C4-2B (cell line): ENCODE measurements at regions not wholly inside any gene's neighbourhood (a gene's known extent, or its start where the extent isn't known, plus 50 kb on each side); places are given as distances from the start of the nearest gene placed in this dataset.

Source experiments
- ZFX ChIP-seq: fragments of 450-650 bp; IDR thresholded peaks from 2 replicates; pipeline ENCODE4 v1.6.1; 2017
- TF ChIP-seq, protein P1 (sequence below): fragments of 450-650 bp; conservative IDR thresholded peaks from 2 replicates; pipeline ENCODE4 v1.5.1; 2017; ENCODE audit warnings: mild to moderate bottlenecking

DNA sequence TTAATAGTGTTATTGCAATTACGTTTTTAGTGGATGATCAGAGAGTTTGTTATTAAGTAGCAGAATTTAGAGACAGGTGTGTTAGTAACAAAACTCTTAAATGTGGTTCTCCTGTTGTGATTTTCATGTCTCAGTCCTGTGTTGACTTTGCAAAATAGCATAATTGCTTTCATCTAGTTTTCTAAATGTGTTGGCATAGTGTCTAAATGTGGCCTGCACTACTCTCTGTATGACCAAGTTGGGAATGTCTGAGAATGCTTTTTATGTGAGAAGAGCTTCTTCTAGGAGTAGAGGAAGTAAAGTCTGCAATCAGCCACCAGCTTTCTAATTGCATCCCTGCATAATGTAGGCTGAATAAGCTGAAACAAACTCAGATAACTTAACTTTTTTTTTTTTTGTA, 158.6 kb upstream of the FAT1 start:
- TF ChIP-seq, protein P1, sequence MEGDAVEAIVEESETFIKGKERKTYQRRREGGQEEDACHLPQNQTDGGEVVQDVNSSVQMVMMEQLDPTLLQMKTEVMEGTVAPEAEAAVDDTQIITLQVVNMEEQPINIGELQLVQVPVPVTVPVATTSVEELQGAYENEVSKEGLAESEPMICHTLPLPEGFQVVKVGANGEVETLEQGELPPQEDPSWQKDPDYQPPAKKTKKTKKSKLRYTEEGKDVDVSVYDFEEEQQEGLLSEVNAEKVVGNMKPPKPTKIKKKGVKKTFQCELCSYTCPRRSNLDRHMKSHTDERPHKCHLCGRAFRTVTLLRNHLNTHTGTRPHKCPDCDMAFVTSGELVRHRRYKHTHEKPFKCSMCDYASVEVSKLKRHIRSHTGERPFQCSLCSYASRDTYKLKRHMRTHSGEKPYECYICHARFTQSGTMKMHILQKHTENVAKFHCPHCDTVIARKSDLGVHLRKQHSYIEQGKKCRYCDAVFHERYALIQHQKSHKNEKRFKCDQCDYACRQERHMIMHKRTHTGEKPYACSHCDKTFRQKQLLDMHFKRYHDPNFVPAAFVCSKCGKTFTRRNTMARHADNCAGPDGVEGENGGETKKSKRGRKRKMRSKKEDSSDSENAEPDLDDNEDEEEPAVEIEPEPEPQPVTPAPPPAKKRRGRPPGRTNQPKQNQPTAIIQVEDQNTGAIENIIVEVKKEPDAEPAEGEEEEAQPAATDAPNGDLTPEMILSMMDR, result no peak
- TF ChIP-seq ZFX, result no peak
